Testis (tissue), 2 donors: ENCODE measurements at regions not wholly inside any gene's neighbourhood (a gene's known extent, or its start where the extent isn't known, plus 50 kb on each side); places are given as distances from the start of the nearest gene placed in this dataset.

Experiments
- DNase-seq: peaks from one replicate; pipeline ENCODE4 v3.0.0-alpha.2; 2019
- H3K27ac ChIP-seq, 2 donors: fragments of 200-600 bp; sonication (generic); one replicate each; pipeline ENCODE4 v1.5.1; 2019
- H3K27me3 ChIP-seq: fragments of 200-600 bp; sonication (generic); one replicate; pipeline ENCODE4 v1.5.1; 2019
- H3K36me3 ChIP-seq: fragments of 200-600 bp; sonication (generic); one replicate; pipeline ENCODE4 v1.5.1; 2017; ENCODE audit warnings: low read depth; ENCODE audit errors: missing control alignments
- H3K4me1 ChIP-seq: fragments of 200-600 bp; sonication (generic); one replicate; pipeline ENCODE4 v1.5.1; 2019
- H3K4me3 ChIP-seq, 2 donors: fragments of 200-600 bp; sonication (generic); one replicate each; pipeline ENCODE4 v1.5.1; 2017 to 2019
- H3K9me3 ChIP-seq: fragments of 200-600 bp; sonication (generic); one replicate; pipeline ENCODE4 v1.5.1; 2017
- POLR2A ChIP-seq: fragments of 450-650 bp; IDR thresholded peaks from one replicate; pipeline ENCODE4 v1.6.1; 2017; ENCODE audit warnings: antibody characterized with exemption, mild to moderate bottlenecking, moderate library complexity
- WGBS, 2 donors: methylation state at CpG; one replicate each; pipeline ENCODE4 v1.1.5; 2018; 5-methylcytosine and 5-hydroxymethylcytosine counted together
- intact Hi-C: fragments of 100-400 bp; cut with DNase I; formaldehyde crosslinking; loops from one replicate; pipeline ENCODE4 v1.15.1; 2023; ENCODE audit warnings: low total_unique reads
- small RNA-seq, 2 donors: library from RNA; depleted of rRNA; stranded (forward); fragments of <200 nt; gene quantifications; one replicate each; pipeline ENCODE3, GENCODE V24; 2016
- TF ChIP-seq, protein P1 (sequence below), 3 experiments: fragments of 450-650 bp in 2 of 3; fragments of 200-600 bp in 1 of 3; sonication (generic) in 1 of 3; IDR thresholded peaks; one replicate each; pipeline ENCODE4 v1.5.1; 2016 to 2019; ENCODE audit warnings: antibody characterized with exemption in 3 of 3, mild to moderate bottlenecking in 2 of 3, moderate library complexity in 1 of 3

DNA sequence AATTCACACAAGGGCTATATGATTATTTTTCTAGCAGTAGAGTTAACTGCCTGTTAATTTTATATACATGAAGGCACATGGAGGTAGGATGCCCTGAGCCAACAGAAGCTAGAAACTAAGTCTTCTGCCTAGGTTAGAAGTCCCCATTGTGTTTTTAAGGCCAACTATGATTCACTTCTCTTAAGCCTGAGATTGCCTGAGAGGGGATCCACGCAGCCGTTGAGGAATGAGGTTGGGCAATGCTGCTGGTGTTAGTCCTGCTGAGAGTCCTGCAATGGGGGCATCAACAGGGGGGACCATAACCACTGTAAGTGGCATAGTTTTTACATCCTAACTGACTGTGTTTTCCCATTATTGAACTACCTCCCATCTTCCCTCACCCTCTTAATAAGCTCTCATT lies 60.1 kb upstream of the PFN2 start:
- DNase-seq, result no peak
- WGBS, 2 donors, result 79 to 86% methylated on average over 2 of the region's 2 CpGs
- H3K36me3 ChIP-seq, result no peaks in the 10 kb centered on the region
- TF ChIP-seq POLR2A, result no peak
- TF ChIP-seq, protein P1, sequence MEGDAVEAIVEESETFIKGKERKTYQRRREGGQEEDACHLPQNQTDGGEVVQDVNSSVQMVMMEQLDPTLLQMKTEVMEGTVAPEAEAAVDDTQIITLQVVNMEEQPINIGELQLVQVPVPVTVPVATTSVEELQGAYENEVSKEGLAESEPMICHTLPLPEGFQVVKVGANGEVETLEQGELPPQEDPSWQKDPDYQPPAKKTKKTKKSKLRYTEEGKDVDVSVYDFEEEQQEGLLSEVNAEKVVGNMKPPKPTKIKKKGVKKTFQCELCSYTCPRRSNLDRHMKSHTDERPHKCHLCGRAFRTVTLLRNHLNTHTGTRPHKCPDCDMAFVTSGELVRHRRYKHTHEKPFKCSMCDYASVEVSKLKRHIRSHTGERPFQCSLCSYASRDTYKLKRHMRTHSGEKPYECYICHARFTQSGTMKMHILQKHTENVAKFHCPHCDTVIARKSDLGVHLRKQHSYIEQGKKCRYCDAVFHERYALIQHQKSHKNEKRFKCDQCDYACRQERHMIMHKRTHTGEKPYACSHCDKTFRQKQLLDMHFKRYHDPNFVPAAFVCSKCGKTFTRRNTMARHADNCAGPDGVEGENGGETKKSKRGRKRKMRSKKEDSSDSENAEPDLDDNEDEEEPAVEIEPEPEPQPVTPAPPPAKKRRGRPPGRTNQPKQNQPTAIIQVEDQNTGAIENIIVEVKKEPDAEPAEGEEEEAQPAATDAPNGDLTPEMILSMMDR (IDR thresholded peaks at IDR 0.05), result no peak
- no peak overlapping the region for H3K4me3 ChIP-seq
- no peaks in the 10 kb centered on the region for H3K9me3 ChIP-seq
- intact Hi-C loops, result no loop called here
- no peak overlapping the region for H3K27ac ChIP-seq
- no peaks in the 10 kb centered on the region for H3K4me1 ChIP-seq
- H3K27me3 ChIP-seq, result no peaks in the 10 kb centered on the region

DNA sequence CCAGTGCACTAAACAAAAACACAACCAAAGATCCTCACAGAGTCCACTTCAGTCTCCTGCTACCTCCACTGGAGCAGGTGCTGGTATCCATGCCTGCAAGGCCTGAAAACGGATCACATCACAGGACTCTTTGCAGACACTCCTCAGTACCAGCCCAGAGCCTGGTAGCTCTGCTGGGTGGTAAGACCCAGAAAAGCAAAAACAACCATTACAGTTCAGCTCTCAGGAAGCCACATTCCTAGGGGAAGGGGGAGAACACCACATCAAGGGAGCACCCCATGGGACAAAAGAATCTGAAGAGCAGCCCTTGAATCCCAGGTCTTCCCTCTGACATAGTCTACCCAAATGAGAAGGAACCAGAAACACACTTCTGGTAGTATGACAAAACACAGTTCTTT lies 52.5 kb upstream of the PFN2 start:
- Histone ChIP-seq H3K36me3 (no peaks in the 10 kb centered on the region), H3K9me3 (no peaks in the 10 kb centered on the region), H3K27me3 (no peaks in the 10 kb centered on the region), H3K4me1 (no peaks in the 10 kb centered on the region), H3K4me3 (no peak overlapping the region), H3K27ac (no peak overlapping the region)
- WGBS, 2 donors, result 86 to 88% methylated on average over 1 of the region's 1 CpG
- DNase-seq, result no peak
- intact Hi-C loops, result no loop called here
- TF ChIP-seq, protein P1 (IDR thresholded peaks at IDR 0.05), result no peak
- no peak for TF ChIP-seq POLR2A

DNA sequence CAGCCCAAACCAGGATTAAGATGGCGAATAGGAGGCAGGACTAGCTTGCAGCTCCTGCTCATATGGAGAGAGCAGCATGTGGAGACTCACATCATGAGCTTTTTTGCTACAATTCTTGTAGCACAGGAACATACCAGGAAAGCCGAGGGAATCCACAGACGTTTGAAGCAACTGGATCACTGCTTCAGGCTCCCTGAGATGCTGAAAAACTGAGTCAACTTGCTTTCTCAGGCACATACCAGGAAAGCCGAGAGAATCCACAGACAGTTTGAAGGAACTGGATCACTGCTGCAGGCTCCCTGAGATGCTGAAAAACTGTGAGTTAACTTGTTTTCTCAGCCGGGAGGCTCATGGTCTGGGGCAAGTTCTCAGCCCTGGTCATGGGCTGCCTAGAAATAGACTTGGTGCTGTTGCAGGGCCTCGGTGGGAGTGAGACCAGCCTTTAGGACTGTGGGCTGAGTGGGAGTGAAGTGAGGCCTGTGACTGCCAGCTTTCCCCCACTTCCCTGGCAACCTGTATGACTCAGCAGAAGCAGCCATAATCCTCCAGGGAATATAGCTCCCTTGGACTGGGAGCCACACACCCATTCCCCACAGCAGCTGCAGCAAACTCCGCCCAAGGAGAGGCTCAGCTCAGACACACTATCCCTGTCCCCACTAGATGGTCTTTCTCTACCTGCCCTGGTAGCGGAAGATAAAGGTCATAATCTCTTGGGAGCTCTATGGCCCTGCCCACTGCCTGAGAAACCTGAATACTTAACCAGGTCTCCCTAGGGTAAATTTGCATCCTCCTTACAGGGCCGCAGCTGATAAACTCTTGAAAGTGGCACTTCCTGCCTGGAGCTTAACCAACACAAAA lies 51.9 kb upstream of the PFN2 start:
- 83 to 89% methylated on average over 8 to 9 of the region's 9 CpGs for WGBS, 2 donors
- H3K27ac ChIP-seq, result no peak overlapping the region
- H3K4me1 ChIP-seq, result no peaks in the 10 kb centered on the region
- no peaks in the 10 kb centered on the region for H3K36me3 ChIP-seq
- H3K27me3 ChIP-seq, result no peaks in the 10 kb centered on the region
- no peak for TF ChIP-seq POLR2A
- TF ChIP-seq, protein P1 (IDR thresholded peaks at IDR 0.05), result no peak
- intact Hi-C loops, result no loop called here
- no peak overlapping the region for H3K4me3 ChIP-seq
- no peak for DNase-seq
- no peaks in the 10 kb centered on the region for H3K9me3 ChIP-seq

DNA sequence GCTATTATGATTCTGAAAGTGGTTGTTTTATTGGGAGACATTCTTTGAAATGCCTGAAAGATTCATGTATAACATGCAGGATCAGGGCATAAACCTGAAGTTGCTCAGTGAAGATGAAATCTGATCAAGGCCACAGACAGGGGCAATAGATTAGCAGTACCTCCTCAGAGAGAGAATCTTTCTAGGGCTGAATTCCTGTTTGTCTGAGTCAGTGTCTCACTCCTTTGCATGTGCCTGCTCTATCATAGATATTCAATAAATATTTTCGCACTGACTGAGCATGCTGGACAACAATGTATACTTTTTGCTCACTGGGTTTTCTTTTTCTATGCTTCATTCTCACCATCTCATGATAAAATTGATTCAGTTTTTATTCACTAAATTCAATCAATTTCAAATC lies 49.8 kb upstream of the PFN2 start:
- no peaks in the 10 kb centered on the region for H3K4me1 ChIP-seq
- WGBS, 2 donors, result 72 to 78% methylated on average over 1 of the region's 1 CpG
- intact Hi-C loops, result no loop called here
- no peak overlapping the region for H3K4me3 ChIP-seq
- H3K27ac ChIP-seq, result no peak overlapping the region
- no peaks in the 10 kb centered on the region for H3K27me3 ChIP-seq
- TF ChIP-seq POLR2A, result no peak
- TF ChIP-seq, protein P1 (IDR thresholded peaks at IDR 0.05), result no peak
- no peak for DNase-seq
- H3K36me3 ChIP-seq, result no peaks in the 10 kb centered on the region
- no peaks in the 10 kb centered on the region for H3K9me3 ChIP-seq

Small RNA genes in the stretch of these regions (small RNA-seq; reads per million reads assigned to genes)
- gene RF00004 (0 reads per million in 2 donors), gene RPL32P9 (0 reads per million in 2 donors)
